GM12878 (cell line): ENCODE measurements at regions not wholly inside any gene's neighbourhood (a gene's known extent, or its start where the extent isn't known, plus 50 kb on each side); places are given as distances from the start of the nearest gene placed in this dataset.

Experiments used
- ATAC-seq: fragments of 200-7000 bp; cut with Tn5 transposase; 3 replicates; pipeline ENCODE4 v1.9.1; 2020; ENCODE audit warnings: mild to moderate bottlenecking, moderate library complexity
- BruUV-seq: library from RNA; stranded (reverse); fragments of 400-500 nt; replicated peaks from 2 replicates; lab custom pipeline; 2021; lab: Mats Ljungman, UMichigan
- CTCF ChIA-PET: fragments of 300-600 bp; sonication (Branson Sonifier 250); formaldehyde crosslinking; extraction: SDS; loops from one replicate; lab custom pipeline; 2021; ENCODE audit warnings: inconsistent platforms; lab: Yijun Ruan, JAX
- POLR2A ChIA-PET: fragments of 350-600 bp; formaldehyde crosslinking; extraction: SDS; loops from one replicate; lab custom pipeline; 2021; ENCODE audit warnings: inconsistent platforms; lab: Charles Lee
- RAD21 ChIA-PET: fragments of 300-600 bp; sonication (Branson Sonifier 250); formaldehyde crosslinking; loops from one replicate; lab custom pipeline; 2023; ENCODE audit warnings: antibody characterized with exemption; ENCODE audit not compliant: unreplicated experiment; lab: Charles Lee
- SMC1A ChIA-PET: fragments of 300-600 bp; sonication (Branson Sonifier 250); formaldehyde crosslinking; loops from one replicate; lab custom pipeline; 2023; ENCODE audit not compliant: unreplicated experiment, uncharacterized antibody; lab: Charles Lee
- DNase-seq: peaks from one replicate; pipeline ENCODE4 v3.0.0-alpha.2; 2011; ENCODE audit warnings: low read depth, low spot score
- FAIRE-seq: peaks from 3 replicates; lab custom pipeline; 2011; peaks lifted over from hg19 to GRCh38; lab: Jason Lieb, UNC
- H2AFZ ChIP-seq: 2 replicates; pipeline ENCODE4 v1.6.0; 2011; ENCODE audit warnings: low read depth, low read length, control low read depth; ENCODE audit not compliant: control insufficient read depth
- H3K27ac ChIP-seq: 2 replicates; pipeline ENCODE4 v1.5.1; 2011; ENCODE audit warnings: control low read depth; ENCODE audit not compliant: control insufficient read depth, insufficient read depth
- H3K27me3 ChIP-seq, 2 experiments: replicated peaks in 1 of 2; 2 replicates each; pipeline versions ENCODE4 v1.6.0 to v1.6.1; 2011; ENCODE audit warnings: low read length in 1 of 2; ENCODE audit not compliant: control insufficient read depth in 2 of 2, insufficient read depth in 2 of 2
- H3K36me3 ChIP-seq, 2 experiments: 2 replicates each; pipeline ENCODE4 v1.5.1; 2011; ENCODE audit warnings: low read length in 1 of 2; ENCODE audit not compliant: control insufficient read depth in 2 of 2, insufficient read depth in 2 of 2
- H3K4me1 ChIP-seq: 2 replicates; pipeline ENCODE4 v1.6.1; 2011; ENCODE audit warnings: mild to moderate bottlenecking, low read length, moderate library complexity, mixed read lengths; ENCODE audit not compliant: control insufficient read depth, insufficient read depth
- H3K4me2 ChIP-seq: 2 replicates; pipeline ENCODE4 v1.6.0; 2011; ENCODE audit warnings: control low read depth; ENCODE audit not compliant: control insufficient read depth, insufficient read depth
- H3K4me3 ChIP-seq: fragments of 200-600 bp; sonication (generic); 2 replicates; pipeline ENCODE4 v1.5.1; 2016
- H3K79me2 ChIP-seq: 2 replicates; pipeline ENCODE4 v1.6.0; 2011; ENCODE audit warnings: low read length; ENCODE audit not compliant: control insufficient read depth, insufficient read depth
- H3K9ac ChIP-seq: 2 replicates; pipeline ENCODE4 v1.8.0; 2011; ENCODE audit warnings: low read length, control low read depth, mixed read lengths; ENCODE audit not compliant: control insufficient read depth, insufficient read depth
- H3K9me3 ChIP-seq: replicated peaks from 3 replicates; pipeline ENCODE4 v1.5.1; 2011; ENCODE audit warnings: mild to moderate bottlenecking, low read length; ENCODE audit not compliant: control insufficient read depth, insufficient read depth
- H4K20me1 ChIP-seq: 2 replicates; pipeline ENCODE4 v1.6.0; 2011; ENCODE audit not compliant: control insufficient read depth, insufficient read depth
- CHD2 ChIP-seq: IDR thresholded peaks from 2 replicates; pipeline ENCODE4 v1.6.1; 2011; ENCODE audit warnings: low read depth, low read length, improper control_type of control experiment, borderline replicate concordance
- CHD4 ChIP-seq: fragments of 200-600 bp; sonication (generic); IDR thresholded peaks from 2 replicates; pipeline ENCODE4 v1.6.1; 2016; ENCODE audit warnings: mild to moderate bottlenecking
- FOXM1 ChIP-seq: IDR thresholded peaks from 2 replicates; pipeline ENCODE4 v1.6.1; 2012; ENCODE audit warnings: low read depth, mild to moderate bottlenecking, inconsistent platforms, low read length, moderate library complexity
- SMAD5 ChIP-seq: IDR thresholded peaks from 2 replicates; pipeline ENCODE4 v1.6.1; 2016; ENCODE audit warnings: antibody characterized with exemption, low read depth
- SRF ChIP-seq, 2 experiments: IDR thresholded peaks; 2 replicates each; pipeline ENCODE4 v1.6.1; 2011; ENCODE audit warnings: low read depth in 2 of 2, low read length in 2 of 2, mild to moderate bottlenecking in 1 of 2, moderate library complexity in 1 of 2
- STAT3 ChIP-seq: IDR thresholded peaks from 2 replicates; pipeline ENCODE4 v1.6.1; 2011; ENCODE audit warnings: low read depth, low read length, improper control_type of control experiment
- WRNIP1 ChIP-seq: IDR thresholded peaks from 2 replicates; pipeline ENCODE4 v1.6.1; 2011; ENCODE audit warnings: low read depth, low read length, improper control_type of control experiment, borderline replicate concordance
- ZNF384 ChIP-seq: IDR thresholded peaks from 2 replicates; pipeline ENCODE4 v1.6.1; 2012; ENCODE audit warnings: low read depth, mild to moderate bottlenecking, low read length, improper control_type of control experiment, borderline replicate concordance
- ZZZ3 ChIP-seq: IDR thresholded peaks from 2 replicates; pipeline ENCODE4 v1.6.1; 2011; ENCODE audit warnings: low read depth; ENCODE audit not compliant: control insufficient read depth, insufficient read length
- WGBS: methylation state at CpG from one replicate; pipeline ENCODE4 v1.1.6; 2016; ENCODE audit warnings: low lambda C conversion rate; ENCODE audit not compliant: insufficient replicate concordance, insufficient coverage; ENCODE audit errors: missing lambda C conversion rate; 5-methylcytosine and 5-hydroxymethylcytosine counted together
- in situ Hi-C: fragments of 300-500 bp; cut with MboI; formaldehyde crosslinking; loops from 9 replicates; pipeline ENCODE4 v1.14.3; 2018; ENCODE audit warnings: mixed read lengths
- intact Hi-C: fragments of 100-400 bp; cut with micrococcal nuclease; formaldehyde crosslinking; loops from one replicate; pipeline ENCODE4 v1.14.2; 2022; ENCODE audit not compliant: unreplicated experiment
- TF ChIP-seq, protein P1 (sequence below): IDR thresholded peaks from 2 replicates; pipeline ENCODE4 v1.6.1; 2011; ENCODE audit warnings: low read depth, low read length, improper control_type of control experiment, borderline replicate concordance

DNA sequence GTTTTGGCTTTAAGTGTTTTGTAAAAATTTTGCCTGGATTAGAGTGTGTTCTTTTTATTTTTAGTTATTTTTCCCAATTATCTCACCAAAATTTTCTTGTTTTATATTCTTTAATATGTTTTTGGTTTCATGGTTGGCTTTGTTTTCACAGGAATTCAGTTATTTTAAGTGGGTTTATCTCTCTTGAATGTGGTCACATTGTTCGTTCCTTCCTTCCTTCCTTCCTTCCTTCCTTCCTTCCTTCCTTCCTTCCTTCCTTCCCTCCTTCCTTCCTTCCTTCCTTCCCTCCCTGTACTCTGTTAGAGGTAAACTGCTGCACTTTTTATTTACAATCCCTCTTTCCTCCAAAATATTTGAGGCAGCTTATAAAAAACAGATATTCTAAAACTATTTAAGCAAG, 672.9 kb upstream of the CITED2 start:
- Histone ChIP-seq H3K79me2 (no peaks in the 10 kb centered on the region), H3K27ac (no peak overlapping the region)
- 0% methylated on average over 1 of the region's 1 CpG for WGBS

DNA sequence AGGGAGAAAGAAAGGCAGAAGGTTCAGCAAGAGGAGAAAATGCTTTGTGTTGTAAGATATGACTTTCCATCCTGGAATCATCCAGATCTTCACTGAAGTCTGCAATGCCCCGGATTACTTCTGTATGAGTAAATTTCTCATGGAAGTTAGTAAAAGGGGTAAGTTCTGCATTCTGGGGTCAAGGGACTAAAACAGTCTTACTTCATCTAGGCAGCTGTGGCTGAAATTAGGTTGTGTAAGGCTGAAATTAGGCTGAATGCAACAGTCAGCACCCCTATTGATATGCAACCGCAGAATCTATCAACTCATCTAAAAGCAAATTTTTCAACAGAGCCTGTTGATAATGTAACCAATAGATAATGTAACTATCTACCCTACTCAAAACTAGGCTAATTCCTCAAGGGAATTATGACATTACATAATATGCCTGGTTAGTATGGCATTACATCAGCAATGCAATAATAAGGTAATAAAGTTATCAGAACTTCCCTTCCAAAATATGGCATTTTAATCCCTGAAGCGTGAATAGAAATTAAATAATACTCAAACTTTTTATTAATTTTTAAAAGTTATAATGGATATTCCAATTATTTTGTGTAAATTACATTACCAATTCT, 671.7 kb upstream of the CITED2 start:
- H3K4me1 ChIP-seq: no peaks in the 10 kb centered on the region
- no peak for TF ChIP-seq SMAD5
- TF ChIP-seq ZZZ3: no peak
- no peak for TF ChIP-seq CHD4
- TF ChIP-seq, protein P1, sequence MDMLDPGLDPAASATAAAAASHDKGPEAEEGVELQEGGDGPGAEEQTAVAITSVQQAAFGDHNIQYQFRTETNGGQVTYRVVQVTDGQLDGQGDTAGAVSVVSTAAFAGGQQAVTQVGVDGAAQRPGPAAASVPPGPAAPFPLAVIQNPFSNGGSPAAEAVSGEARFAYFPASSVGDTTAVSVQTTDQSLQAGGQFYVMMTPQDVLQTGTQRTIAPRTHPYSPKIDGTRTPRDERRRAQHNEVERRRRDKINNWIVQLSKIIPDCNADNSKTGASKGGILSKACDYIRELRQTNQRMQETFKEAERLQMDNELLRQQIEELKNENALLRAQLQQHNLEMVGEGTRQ: no peak
- TF ChIP-seq ZNF384: no peak
- no peak for TF ChIP-seq SRF (IDR thresholded peaks at IDR 0.05; ENCODE audit: low read depth in 2 of 2, low read length in 2 of 2)
- TF ChIP-seq WRNIP1: no peak
- FAIRE-seq (no peak), ATAC-seq (no peak), DNase-seq (no peak)
- ChIA-PET SMC1A (interaction anchor here (0.6 to 1.2 kb wide), 3 partner anchors 12 to 861 kb away, joined by 3 to 4 read pairs (median 3); no protein-coding TSS in a partner anchor), CTCF (interaction anchor here (0.9 kb wide), 1 partner anchor 10 kb away, joined by 3 read pairs; no protein-coding TSS in a partner anchor), POLR2A (no interaction called here), RAD21 (no interaction called here)
- no peaks in the 10 kb centered on the region for H3K27me3 ChIP-seq
- no peak overlapping the region for H3K9ac ChIP-seq
- intact Hi-C loops: no loop called here
- no TSS peak for BruUV-seq
- H3K9me3 ChIP-seq: no peaks in the 10 kb centered on the region
- in situ Hi-C loops: no loop called here
- H3K4me2 ChIP-seq: no peak overlapping the region
- H3K79me2 ChIP-seq: no peaks in the 10 kb centered on the region
- no peak overlapping the region for H3K27ac ChIP-seq
- no peaks in the 10 kb centered on the region for H3K36me3 ChIP-seq
- H3K4me3 ChIP-seq: no peak overlapping the region
- H4K20me1 ChIP-seq: no peaks in the 10 kb centered on the region
- no peak overlapping the region for H2AFZ ChIP-seq
- WGBS: 55% methylated on average over 3 of the region's 3 CpGs

More for the DNA sequence above, 672.9 kb upstream of the CITED2 start:
- RAD21 ChIA-PET: interaction anchor here (0.7 kb wide), 1 partner anchor 731 kb away, joined by 3 read pairs; no protein-coding TSS in a partner anchor
- Histone ChIP-seq H3K9ac (no peak overlapping the region), H3K27me3 (no peaks in the 10 kb centered on the region), H3K36me3 (no peaks in the 10 kb centered on the region), H4K20me1 (no peaks in the 10 kb centered on the region), H3K9me3 (no peaks in the 10 kb centered on the region), H2AFZ (no peak overlapping the region), H3K4me3 (no peak overlapping the region), H3K4me2 (no peak overlapping the region), H3K4me1 (no peaks in the 10 kb centered on the region)
- TF ChIP-seq STAT3 (no peak), CHD2 (no peak), FOXM1 (no peak)
- SMC1A ChIA-PET: interaction anchor here (0.6 to 1.2 kb wide), 3 partner anchors 10 to 907 kb away, joined by 3 to 5 read pairs (median 4); no protein-coding TSS in a partner anchor
- in situ Hi-C loops: no loop called here
- DNase-seq: no peak
- POLR2A ChIA-PET: no interaction called here
- BruUV-seq: no TSS peak
- FAIRE-seq: no peak
- CTCF ChIA-PET: no interaction called here
- no peak for ATAC-seq
- intact Hi-C loops: no loop called here
